Islet of Langerhans (tissue), 1 donor: ENCODE measurements at regions not wholly inside any gene's neighbourhood (a gene's known extent, or its start where the extent isn't known, plus 50 kb on each side); places are given as distances from the start of the nearest gene placed in this dataset.
"Not testable (repeated sequence)": the region's sequence is repeated elsewhere in the genome, so short reads cannot be mapped to it uniquely, and the experiment has no call there.

Experiments
- FAIRE-seq: peaks from one replicate; lab custom pipeline; 2011; peaks lifted over from hg19 to GRCh38; lab: Jason Lieb, UNC

DNA sequence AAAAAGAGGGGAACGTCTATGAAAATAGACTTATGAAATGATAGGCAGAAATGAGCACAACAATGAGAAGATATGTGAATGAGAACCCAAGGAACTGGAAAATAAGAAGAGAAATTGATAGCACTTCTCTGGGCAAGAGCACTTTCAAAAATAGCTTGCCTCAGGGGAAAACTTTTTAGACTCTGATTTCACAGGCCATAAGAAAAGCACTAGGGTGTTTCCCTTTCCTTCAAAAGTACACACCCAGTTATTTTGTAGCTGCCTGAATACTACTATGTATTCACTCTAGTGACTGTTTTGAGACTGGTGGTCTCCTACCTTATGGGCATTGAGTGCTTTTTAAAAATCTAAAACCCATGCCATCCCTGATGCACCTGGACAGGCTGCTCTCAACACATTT lies 172.3 kb upstream of the SOX6 start:
- FAIRE-seq, result no peak

DNA sequence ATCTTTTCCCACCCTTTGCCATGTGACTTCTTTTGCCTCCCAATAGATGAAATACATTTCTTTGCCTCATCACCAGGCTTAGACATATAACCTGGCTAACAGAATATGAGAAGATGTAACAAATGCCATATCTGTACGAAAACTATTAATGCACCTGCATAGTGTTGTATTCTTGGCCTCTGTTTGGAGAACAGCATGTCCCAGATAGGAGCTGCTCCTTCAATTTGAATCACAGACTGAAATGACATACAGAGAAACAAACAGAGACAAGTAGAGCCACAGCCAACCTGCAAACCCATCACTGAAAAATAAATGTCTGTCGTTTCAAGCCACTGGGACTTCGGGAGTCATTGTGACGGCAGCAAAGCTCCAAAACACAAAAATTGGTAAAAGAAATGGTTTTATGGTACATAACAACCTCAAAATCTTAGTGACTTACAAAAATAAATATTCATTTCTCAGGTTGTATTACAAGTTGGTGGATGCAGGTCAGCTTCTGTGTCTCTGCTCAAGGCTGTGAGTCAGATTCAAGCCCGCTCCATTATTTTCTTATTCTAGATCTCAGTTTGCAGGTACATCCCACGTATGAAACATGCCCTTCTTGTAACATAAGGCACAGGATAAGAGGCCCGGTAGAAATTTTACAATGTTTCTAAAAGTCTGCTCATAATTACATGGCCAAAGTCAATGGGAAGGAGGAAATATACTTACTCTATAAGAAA lies 171.3 kb upstream of the SOX6 start:
- FAIRE-seq, result no peak

DNA sequence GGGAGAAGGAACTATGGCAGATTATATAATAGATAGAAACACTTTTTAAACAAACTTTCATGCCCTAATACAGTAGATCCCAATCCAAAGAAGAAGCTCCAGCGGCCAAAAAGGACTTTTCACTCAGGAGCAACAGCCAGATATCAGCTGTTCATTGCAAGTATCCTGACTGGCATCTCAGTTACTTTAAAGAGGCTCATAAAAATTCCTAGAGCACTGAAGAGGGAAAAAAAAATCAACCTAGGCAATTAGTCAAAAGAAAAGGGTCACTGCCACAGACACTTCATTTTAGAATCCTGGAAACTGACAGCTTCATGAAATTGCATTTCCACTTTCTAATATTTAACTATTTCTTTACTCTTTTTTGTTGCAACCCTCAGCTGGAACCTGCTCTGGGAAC lies 170.6 kb upstream of the SOX6 start:
- no peak for FAIRE-seq

GRCh38 chr11:16520713-16521112 lies 164.4 kb upstream of the SOX6 start:
- not testable (repeated sequence) for FAIRE-seq

GRCh38 chr11:16512899-16513241 lies 156.5 kb upstream of the SOX6 start:
- no peak for FAIRE-seq

- no peak for FAIRE-seq
Observed at GRCh38 chr11:16512198-16512898, 156.0 kb upstream of the SOX6 start.

DNA sequence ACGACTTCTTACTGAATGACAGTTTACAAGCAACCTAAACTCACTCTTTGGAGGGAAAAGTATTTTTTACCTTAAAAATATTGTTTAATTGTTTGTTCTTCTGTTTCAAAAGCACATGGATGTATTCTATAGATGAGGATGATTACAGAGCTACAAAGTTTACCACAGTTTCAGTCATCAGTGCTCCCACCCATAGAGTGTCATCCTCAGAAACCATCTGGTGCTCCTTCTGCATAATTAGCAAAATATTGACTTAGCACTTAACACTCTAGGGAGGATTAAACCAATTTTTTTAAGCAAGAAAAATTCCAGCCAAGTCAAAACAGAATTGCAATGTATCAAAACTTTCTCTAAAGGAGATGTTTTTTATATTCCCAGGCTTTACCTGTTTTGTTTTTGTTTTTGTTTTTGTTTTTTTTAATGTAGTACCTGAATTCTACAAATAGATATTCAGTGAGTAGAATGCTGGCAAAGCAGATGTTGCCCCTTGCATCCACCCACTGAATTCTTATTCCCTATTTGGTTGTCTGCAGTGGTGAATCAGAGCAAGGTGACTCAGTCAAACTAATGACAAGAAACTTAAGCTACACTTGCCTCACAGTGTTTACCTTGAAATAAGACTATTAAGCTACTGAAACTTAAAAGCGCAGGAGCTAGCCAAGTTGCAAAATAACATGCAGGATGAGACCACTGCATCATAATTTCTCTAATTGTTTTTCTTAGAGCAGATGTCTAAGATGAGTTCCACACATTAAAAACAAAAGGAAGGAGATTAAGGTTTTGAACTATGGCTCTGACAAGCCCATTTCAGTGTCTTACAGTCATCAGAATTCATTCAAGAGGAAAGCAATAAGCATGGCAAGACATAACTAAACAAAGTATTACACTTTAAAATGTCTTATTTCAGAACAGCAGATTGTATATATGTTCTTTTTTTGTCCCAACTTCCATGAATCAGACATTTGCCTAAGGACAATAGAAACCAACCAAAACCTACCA lies 155.1 kb upstream of the SOX6 start:
- FAIRE-seq, result peak; percentile 86

GRCh38 chr11:16505481-16505880 lies 149.1 kb upstream of the SOX6 start:
- no peak for FAIRE-seq

DNA sequence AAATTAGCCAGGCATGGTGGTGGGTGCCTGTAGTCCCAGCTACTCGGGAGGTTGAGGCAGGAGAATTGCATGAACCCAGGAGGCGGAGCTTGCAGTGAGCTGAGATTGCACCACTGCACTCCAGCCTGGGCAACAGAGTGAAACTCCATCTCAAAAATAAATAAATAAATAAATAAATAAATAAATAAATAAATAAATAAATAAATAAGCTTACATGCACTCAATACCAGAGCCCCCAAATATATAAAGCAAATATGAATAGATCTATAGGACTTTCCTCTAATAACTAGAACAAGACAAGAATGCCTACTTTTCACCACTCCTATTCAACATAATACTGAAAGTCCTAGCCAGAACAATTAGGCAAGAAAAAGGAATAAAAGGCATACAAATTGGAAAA lies 147.5 kb upstream of the SOX6 start:
- not testable (repeated sequence) for FAIRE-seq

DNA sequence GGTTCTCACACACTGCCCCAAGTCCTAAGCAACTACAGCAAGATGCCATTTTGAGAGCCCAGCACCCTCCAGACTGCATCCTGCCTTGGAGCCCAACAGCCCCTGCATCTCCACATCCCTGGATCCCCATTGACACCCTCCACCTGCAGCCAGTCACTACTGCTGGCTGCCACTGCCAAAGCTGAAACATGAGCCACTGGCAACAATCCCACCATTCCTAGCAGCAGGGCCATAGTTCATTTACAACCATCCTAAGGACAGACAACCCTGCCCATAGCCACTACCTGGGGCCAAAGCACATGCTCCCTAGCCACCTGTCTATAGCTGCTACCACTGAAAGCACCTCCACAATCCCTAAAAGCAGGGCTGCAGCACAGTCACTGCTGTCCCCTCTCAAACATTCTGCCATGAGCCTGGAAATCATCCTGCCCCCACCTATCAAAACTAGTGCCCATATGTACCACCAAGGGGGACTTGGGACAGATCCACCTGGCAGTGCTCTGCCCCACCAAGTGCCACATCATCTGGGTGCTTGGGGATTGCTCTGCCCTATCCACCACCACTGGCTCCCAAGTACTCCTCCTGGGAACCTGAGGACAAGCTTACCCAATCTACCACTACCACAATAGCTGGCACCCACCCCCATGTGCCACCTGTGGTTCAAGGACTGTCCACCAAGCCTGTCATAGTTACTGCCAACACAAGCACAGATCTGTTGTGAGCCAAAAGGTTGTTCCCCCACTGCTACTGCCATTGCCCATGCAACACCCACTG lies 138.8 kb upstream of the SOX6 start:
- FAIRE-seq, result no peak

DNA sequence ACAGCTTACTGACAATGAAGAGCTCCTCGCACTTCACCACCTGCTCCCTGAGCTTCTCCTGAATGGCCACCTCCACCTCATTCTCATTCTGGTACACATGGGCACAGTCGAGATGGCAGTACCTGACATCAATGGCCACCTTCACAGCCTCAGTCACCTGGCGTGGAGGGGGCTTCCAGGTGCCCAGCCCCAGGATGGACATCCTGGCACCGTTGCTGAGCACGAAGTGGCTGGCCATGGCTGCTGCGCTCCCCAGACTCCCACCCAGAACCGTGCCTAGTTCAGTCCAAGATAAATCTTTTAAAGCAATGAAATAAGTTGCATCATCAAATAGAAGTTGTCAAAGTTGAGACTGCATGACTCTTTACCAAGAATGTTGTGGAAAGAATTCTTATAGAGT lies 128.1 kb upstream of the SOX6 start:
- FAIRE-seq, result no peak

- FAIRE-seq, result no peak
Observed at GRCh38 chr11:16474659-16475058, 118.3 kb upstream of the SOX6 start.

DNA sequence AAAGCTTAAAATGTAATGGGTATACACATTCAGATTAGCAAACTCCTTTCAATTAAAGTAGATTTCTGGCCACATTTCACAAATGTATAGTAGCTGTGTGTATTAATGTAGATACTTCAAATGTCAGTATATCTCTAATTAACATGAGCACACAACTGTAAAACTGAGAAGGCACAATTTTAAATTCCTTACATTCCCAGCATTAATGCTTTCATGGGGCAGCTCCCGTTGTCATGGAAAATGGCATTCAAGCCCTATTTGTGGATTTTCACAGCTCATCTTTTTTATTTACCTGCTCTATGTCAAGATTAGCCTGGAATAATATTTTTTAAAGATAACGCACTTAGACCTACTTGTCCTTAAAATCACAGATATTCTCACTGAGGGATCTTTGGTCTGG lies 113.6 kb upstream of the SOX6 start:
- no peak for FAIRE-seq

DNA sequence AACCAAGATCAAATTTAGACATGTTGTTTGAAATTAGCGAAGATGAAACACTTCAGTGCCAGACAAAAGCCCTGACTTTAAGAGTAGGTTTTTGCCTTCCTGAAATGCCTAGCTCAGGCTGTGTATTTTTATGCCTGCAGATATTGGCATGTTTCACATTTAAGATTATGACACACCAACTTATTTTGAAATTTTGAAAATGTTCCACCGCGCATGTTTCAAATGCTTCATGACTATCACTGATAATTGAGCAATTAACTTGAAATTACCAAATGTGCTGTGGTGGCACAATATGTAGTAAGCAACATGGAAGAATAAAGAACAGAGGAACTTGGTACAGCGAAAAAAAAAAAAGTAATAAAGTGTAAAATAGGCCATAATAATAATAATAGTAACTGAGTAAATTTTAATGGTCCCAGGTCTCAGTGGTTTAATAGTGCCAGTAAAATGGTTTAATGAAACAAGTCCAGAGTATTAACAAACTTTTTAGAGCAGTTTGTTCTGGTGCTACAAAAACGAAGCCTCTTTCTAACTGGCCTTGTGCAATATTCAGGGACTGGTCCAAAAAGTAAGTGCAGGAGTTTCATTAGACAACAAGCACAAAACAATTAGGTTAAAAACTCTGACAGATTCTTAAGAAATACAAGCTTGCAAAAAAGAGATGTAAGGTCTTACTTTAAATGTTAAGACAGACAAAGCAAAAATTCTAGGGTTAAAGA lies 112.5 kb upstream of the SOX6 start:
- FAIRE-seq, result no peak

DNA sequence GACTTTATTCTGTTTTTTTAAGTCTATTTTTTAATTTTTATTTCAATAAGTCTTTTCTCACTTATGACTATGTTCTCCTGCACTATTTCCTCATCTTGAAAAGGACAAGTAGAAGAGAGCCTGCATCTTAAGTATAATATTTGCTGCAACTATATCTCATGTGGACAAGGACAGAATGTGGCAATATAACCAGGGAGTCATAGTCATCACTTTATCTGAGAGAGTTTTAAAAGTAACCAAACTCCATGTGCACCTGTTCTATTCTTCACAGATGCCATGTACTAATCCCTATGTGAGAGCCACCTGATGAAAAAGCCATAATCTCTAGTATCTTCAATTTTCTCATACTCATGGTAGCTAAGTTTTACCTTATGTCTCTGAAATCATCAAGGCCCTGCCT lies 104.2 kb upstream of the SOX6 start:
- FAIRE-seq, result no peak

DNA sequence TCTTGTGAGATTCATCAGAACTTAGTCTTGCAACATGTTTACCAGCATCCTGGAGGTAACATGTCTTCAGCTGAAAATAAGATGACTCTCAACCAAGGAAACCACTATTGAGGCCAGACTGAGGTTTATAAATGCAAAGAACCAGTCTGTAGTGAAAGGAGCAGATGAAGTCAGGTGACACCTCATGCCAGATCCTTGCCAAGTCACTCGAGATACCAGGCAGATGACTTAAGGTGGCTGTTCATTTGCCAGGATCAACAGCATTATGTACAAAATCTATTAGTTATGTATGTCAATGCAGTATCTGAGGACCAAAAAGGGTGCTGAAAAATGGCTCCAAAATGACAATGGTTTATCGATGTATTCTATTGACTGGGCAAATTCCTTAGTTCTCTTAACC lies 100.0 kb upstream of the SOX6 start:
- FAIRE-seq, result no peak

GRCh38 chr11:16454289-16454863 lies 98.0 kb upstream of the SOX6 start:
- FAIRE-seq, result peak; percentile 13

- FAIRE-seq, result no peak
Observed at GRCh38 chr11:16448123-16448717, 91.9 kb upstream of the SOX6 start.

DNA sequence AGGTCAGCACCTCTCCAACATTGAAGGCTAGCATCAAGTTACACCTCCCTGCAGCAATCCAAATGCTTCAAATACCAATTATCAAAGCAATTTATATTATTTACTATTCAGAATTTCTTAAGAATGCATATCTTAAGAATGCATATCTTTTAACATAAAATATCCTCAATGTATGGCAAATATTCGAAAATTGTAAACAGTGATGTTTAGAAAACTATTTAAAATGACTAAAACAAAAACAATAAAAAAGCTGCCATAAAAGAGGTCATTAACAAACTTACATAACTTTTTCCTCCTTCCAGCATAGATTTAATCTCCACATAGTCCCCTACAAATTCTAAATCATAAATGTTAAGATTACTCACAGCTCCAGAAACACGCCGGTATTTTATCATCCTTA lies 85.1 kb upstream of the SOX6 start:
- FAIRE-seq, result no peak

GRCh38 chr11:16440136-16440535 lies 83.8 kb upstream of the SOX6 start:
- peak; percentile 91 for FAIRE-seq

GRCh38 chr11:16434036-16434435 lies 77.7 kb upstream of the SOX6 start:
- FAIRE-seq, result peak; percentile 36
